VCaP (cell line): ENCODE measurements at regions not wholly inside any gene's neighbourhood (a gene's known extent, or its start where the extent isn't known, plus 50 kb on each side); places are given as distances from the start of the nearest gene placed in this dataset.

Experiments used
- H3K27ac ChIP-seq: fragments of 450-650 bp; 2 replicates; pipeline ENCODE4 v1.5.1; 2017
- CTCF ChIP-seq: fragments of 450-650 bp; conservative IDR thresholded peaks from 2 replicates; pipeline ENCODE4 v1.5.1; 2017; ENCODE audit warnings: mild to moderate bottlenecking, moderate library complexity

GRCh38 chr2:145561152-145561551, 1041.2 kb upstream of the ZEB2 start:
- H3K27ac ChIP-seq = no peak overlapping the region
- TF ChIP-seq CTCF = no peak

- no peak for TF ChIP-seq CTCF
- H3K27ac ChIP-seq = no peak overlapping the region
Measured at GRCh38 chr2:145558617-145559350, 1038.9 kb upstream of the ZEB2 start.

- H3K27ac ChIP-seq = no peak overlapping the region
- TF ChIP-seq CTCF = no peak
Measured at GRCh38 chr2:145555360-145555759, 1035.4 kb upstream of the ZEB2 start.

GRCh38 chr2:145551686-145552085, 1031.8 kb upstream of the ZEB2 start:
- no peak for TF ChIP-seq CTCF

GRCh38 chr2:145548479-145548878, 1028.6 kb upstream of the ZEB2 start:
- H3K27ac ChIP-seq = no peak overlapping the region
- no peak for TF ChIP-seq CTCF

More at GRCh38 chr2:145551686-145552085, 1031.8 kb upstream of the ZEB2 start:
- no peak overlapping the region for H3K27ac ChIP-seq

GRCh38 chr2:145547620-145548019, 1027.7 kb upstream of the ZEB2 start:
- no peak overlapping the region for H3K27ac ChIP-seq
- TF ChIP-seq CTCF = no peak

GRCh38 chr2:145546091-145546490, 1026.2 kb upstream of the ZEB2 start:
- peak; percentile 36 for TF ChIP-seq CTCF
- no peak overlapping the region for H3K27ac ChIP-seq
